GM12891 (cell line): ENCODE measurements at regions not wholly inside any gene's neighbourhood (a gene's known extent, or its start where the extent isn't known, plus 50 kb on each side); places are given as distances from the start of the nearest gene placed in this dataset.

Source experiments
- PAX5 ChIP-seq: IDR thresholded peaks from 2 replicates; pipeline ENCODE4 v1.6.1; 2011; ENCODE audit warnings: low read length, moderate library complexity, mild to moderate bottlenecking; ENCODE audit not compliant: insufficient read depth, severe bottlenecking
- POLR2A ChIP-seq: IDR thresholded peaks from 2 replicates; pipeline ENCODE4 v1.6.1; 2011; ENCODE audit warnings: low read depth, low read length, control low read depth
- POLR2AphosphoS5 ChIP-seq: IDR thresholded peaks from 2 replicates; pipeline ENCODE4 v1.6.1; 2011; ENCODE audit warnings: low read depth, low read length, control low read depth
- POU2F2 ChIP-seq: IDR thresholded peaks from 2 replicates; pipeline ENCODE4 v1.6.1; 2011; ENCODE audit warnings: low read depth, mild to moderate bottlenecking, control low read depth, low read length, moderate library complexity
- SPI1 ChIP-seq: IDR thresholded peaks from 2 replicates; pipeline ENCODE4 v1.6.1; 2011; ENCODE audit warnings: low read depth, low read length, control low read depth
- TAF1 ChIP-seq: IDR thresholded peaks from 2 replicates; pipeline ENCODE4 v1.6.1; 2011; ENCODE audit warnings: low read depth, low read length, control low read depth

DNA sequence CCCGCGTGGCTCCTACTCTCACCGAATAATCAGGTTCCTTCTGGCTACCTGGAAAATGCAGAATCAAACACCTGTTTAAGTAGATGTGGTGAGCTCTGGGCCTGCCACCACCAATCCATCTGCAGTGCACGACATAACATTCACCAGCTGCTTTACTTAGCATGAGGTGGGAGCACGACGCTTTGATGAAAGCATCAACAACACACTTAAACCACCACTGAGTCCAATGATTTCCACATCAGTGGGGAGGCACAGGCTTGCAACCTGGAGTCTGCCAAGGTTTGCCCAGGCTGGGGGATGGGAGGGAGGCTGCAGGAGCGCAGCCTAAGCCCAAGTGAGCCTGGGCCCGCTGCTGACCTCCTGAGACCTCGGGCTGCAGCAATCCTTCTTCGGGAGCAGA is 415.5 kb downstream of the MEIS1 start:
- no peak for TF ChIP-seq POLR2AphosphoS5
- no peak for TF ChIP-seq POU2F2
- no peak for TF ChIP-seq POLR2A
- TF ChIP-seq TAF1, result no peak
- no peak for TF ChIP-seq SPI1
- no peak for TF ChIP-seq PAX5
